Neural crest cell (in vitro differentiated cells): ENCODE measurements at regions not wholly inside any gene's neighbourhood (a gene's known extent, or its start where the extent isn't known, plus 50 kb on each side); places are given as distances from the start of the nearest gene placed in this dataset.

Source experiments
- DNase-seq: peaks from one replicate; pipeline ENCODE4 v3.0.0; 2021; ENCODE audit warnings: low read depth, mixed read lengths, low spot score
- H3K27ac Mint-ChIP-seq: one replicate; pipeline ENCODE4 v1.8.0; 2021; ENCODE audit warnings: mild to moderate bottlenecking, mixed read lengths; ENCODE audit not compliant: unreplicated experiment
- H3K27me3 Mint-ChIP-seq: 2 replicates; pipeline ENCODE4 v1.8.0; 2021; ENCODE audit warnings: low read depth, mild to moderate bottlenecking, mixed read lengths
- H3K36me3 Mint-ChIP-seq: 2 replicates; pipeline ENCODE4 v1.8.0; 2021; ENCODE audit warnings: low read depth, mild to moderate bottlenecking, mixed read lengths
- H3K4me1 Mint-ChIP-seq: 2 replicates; pipeline ENCODE4 v1.8.0; 2021; ENCODE audit warnings: mixed read lengths
- H3K4me3 Mint-ChIP-seq: one replicate; pipeline ENCODE4 v1.8.0; 2021; ENCODE audit warnings: mild to moderate bottlenecking, mixed read lengths
- H3K9me3 Mint-ChIP-seq: 2 replicates; pipeline ENCODE4 v1.8.0; 2021; ENCODE audit warnings: mixed read lengths
- CTCF ChIP-seq: fragments of 200-600 bp; sonication (generic); conservative IDR thresholded peaks from 2 replicates; pipeline ENCODE4 v1.5.0; 2021; ENCODE audit warnings: antibody characterized with exemption, mild to moderate bottlenecking

DNA sequence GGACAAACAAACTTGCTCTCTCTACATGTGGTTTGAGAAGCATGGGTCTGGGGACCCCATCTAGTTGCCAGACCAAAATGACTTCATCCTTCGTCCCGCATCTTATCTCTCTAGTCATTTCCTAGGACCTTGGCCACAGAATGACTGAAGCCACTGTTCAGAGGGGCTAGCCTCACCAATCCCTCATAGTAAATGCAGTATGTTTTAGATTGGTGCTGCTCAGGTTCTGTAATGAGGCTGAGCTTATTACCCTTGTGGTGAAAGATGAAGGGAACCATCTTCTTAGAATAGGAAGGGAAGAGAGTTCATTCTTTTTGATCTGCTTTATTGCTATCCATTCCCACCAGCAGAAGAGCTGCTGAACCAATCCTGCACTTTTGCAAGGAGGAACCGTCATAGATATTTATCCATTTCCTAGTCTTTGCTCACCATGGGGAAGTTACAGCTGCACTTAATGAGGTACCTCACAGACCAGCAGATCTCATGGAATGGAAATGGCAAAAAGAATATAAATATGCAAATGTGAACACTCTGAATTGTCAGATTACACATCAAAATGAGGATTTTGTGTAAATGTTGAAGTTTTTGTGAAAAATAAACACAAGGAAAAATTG lies 436.7 kb downstream of the LPIN1 start:
- no peaks in the 10 kb centered on the region for H3K27me3 Mint-ChIP-seq
- no peaks in the 10 kb centered on the region for H3K36me3 Mint-ChIP-seq
- H3K9me3 Mint-ChIP-seq, result no peaks in the 10 kb centered on the region
- no peak overlapping the region for H3K4me3 Mint-ChIP-seq
- DNase-seq, result no peak
- H3K27ac Mint-ChIP-seq, result no peak overlapping the region
- TF ChIP-seq CTCF, result no peak
- H3K4me1 Mint-ChIP-seq, result peaks cover under 1% of the 10 kb centered on the region

DNA sequence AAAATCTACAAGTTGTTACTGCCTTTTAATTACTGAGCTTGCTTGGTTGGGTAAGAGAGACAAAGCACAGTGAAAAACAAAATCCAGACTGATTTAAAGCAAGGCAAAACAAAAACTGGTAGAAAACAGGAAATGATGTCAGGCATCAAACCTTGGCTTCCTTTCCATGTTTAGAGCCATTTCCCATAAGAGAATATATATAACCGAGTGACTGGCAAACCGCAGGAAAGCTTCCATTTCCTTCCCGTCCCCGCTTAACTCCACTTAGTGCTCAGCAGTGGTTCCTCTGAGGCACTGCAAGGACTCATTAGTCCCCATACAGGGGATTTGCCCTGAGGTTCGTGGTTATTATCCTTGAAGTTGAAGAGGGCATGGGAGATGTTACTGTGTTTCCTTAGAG lies 446.3 kb downstream of the LPIN1 start:
- Mint-ChIP-seq H3K36me3 (no peaks in the 10 kb centered on the region), H3K27me3 (no peaks in the 10 kb centered on the region), H3K4me1 (no peaks in the 10 kb centered on the region), H3K27ac (no peak overlapping the region), H3K9me3 (peaks cover 10% of the 10 kb centered on the region), H3K4me3 (no peak overlapping the region)
- DNase-seq, result no peak
- TF ChIP-seq CTCF, result no peak

- Mint-ChIP-seq H3K4me1 (no peaks in the 10 kb centered on the region), H3K4me3 (no peak overlapping the region), H3K27me3 (no peaks in the 10 kb centered on the region), H3K9me3 (peaks cover 15% of the 10 kb centered on the region), H3K27ac (no peak overlapping the region), H3K36me3 (no peaks in the 10 kb centered on the region)
- TF ChIP-seq CTCF, result no peak
- DNase-seq, result no peak
Measured at GRCh38 chr2:12194968-12195367, 448.5 kb downstream of the LPIN1 start.

- no peaks in the 10 kb centered on the region for H3K4me1 Mint-ChIP-seq
- H3K27me3 Mint-ChIP-seq, result no peaks in the 10 kb centered on the region
- H3K4me3 Mint-ChIP-seq, result no peak overlapping the region
- H3K27ac Mint-ChIP-seq, result no peak overlapping the region
- H3K36me3 Mint-ChIP-seq, result no peaks in the 10 kb centered on the region
- DNase-seq, result no peak
- H3K9me3 Mint-ChIP-seq, result peaks cover 15% of the 10 kb centered on the region
- no peak for TF ChIP-seq CTCF
Measured at GRCh38 chr2:12196495-12196894, 450.1 kb downstream of the LPIN1 start.

GRCh38 chr2:12197133-12197532 lies 450.7 kb downstream of the LPIN1 start:
- Mint-ChIP-seq H3K4me3 (no peak overlapping the region), H3K36me3 (no peaks in the 10 kb centered on the region), H3K27ac (no peak overlapping the region), H3K27me3 (no peaks in the 10 kb centered on the region), H3K4me1 (no peaks in the 10 kb centered on the region), H3K9me3 (peaks cover 15% of the 10 kb centered on the region)
- no peak for TF ChIP-seq CTCF
- no peak for DNase-seq
